GM12878 (cell line): ENCODE measurements at regions not wholly inside any gene's neighbourhood (a gene's known extent, or its start where the extent isn't known, plus 50 kb on each side); places are given as distances from the start of the nearest gene placed in this dataset.

Experiments used
- ATAC-seq: fragments of 200-7000 bp; cut with Tn5 transposase; 3 replicates; pipeline ENCODE4 v1.9.1; 2020; ENCODE audit warnings: mild to moderate bottlenecking, moderate library complexity
- BruUV-seq: library from RNA; stranded (reverse); fragments of 400-500 nt; replicated peaks from 2 replicates; lab custom pipeline; 2021; lab: Mats Ljungman, UMichigan
- CTCF ChIA-PET: fragments of 300-600 bp; sonication (Branson Sonifier 250); formaldehyde crosslinking; extraction: SDS; loops from one replicate; lab custom pipeline; 2021; ENCODE audit warnings: inconsistent platforms; lab: Yijun Ruan, JAX
- POLR2A ChIA-PET: fragments of 350-600 bp; formaldehyde crosslinking; extraction: SDS; loops from one replicate; lab custom pipeline; 2021; ENCODE audit warnings: inconsistent platforms; lab: Charles Lee
- RAD21 ChIA-PET: fragments of 300-600 bp; sonication (Branson Sonifier 250); formaldehyde crosslinking; loops from one replicate; lab custom pipeline; 2023; ENCODE audit warnings: antibody characterized with exemption; ENCODE audit not compliant: unreplicated experiment; lab: Charles Lee
- SMC1A ChIA-PET: fragments of 300-600 bp; sonication (Branson Sonifier 250); formaldehyde crosslinking; loops from one replicate; lab custom pipeline; 2023; ENCODE audit not compliant: unreplicated experiment, uncharacterized antibody; lab: Charles Lee
- DNase-seq: peaks from one replicate; pipeline ENCODE4 v3.0.0-alpha.2; 2011; ENCODE audit warnings: low read depth, low spot score
- FAIRE-seq: peaks from 3 replicates; lab custom pipeline; 2011; peaks lifted over from hg19 to GRCh38; lab: Jason Lieb, UNC
- H2AFZ ChIP-seq: 2 replicates; pipeline ENCODE4 v1.6.0; 2011; ENCODE audit warnings: low read depth, low read length, control low read depth; ENCODE audit not compliant: control insufficient read depth
- H3K27ac ChIP-seq: 2 replicates; pipeline ENCODE4 v1.5.1; 2011; ENCODE audit warnings: control low read depth; ENCODE audit not compliant: control insufficient read depth, insufficient read depth
- H3K27me3 ChIP-seq, 2 experiments: replicated peaks in 1 of 2; 2 replicates each; pipeline versions ENCODE4 v1.6.0 to v1.6.1; 2011; ENCODE audit warnings: low read length in 1 of 2; ENCODE audit not compliant: control insufficient read depth in 2 of 2, insufficient read depth in 2 of 2
- H3K36me3 ChIP-seq, 2 experiments: 2 replicates each; pipeline ENCODE4 v1.5.1; 2011; ENCODE audit warnings: low read length in 1 of 2; ENCODE audit not compliant: control insufficient read depth in 2 of 2, insufficient read depth in 2 of 2
- H3K4me1 ChIP-seq: 2 replicates; pipeline ENCODE4 v1.6.1; 2011; ENCODE audit warnings: mild to moderate bottlenecking, low read length, moderate library complexity, mixed read lengths; ENCODE audit not compliant: control insufficient read depth, insufficient read depth
- H3K4me2 ChIP-seq: 2 replicates; pipeline ENCODE4 v1.6.0; 2011; ENCODE audit warnings: control low read depth; ENCODE audit not compliant: control insufficient read depth, insufficient read depth
- H3K4me3 ChIP-seq: fragments of 200-600 bp; sonication (generic); 2 replicates; pipeline ENCODE4 v1.5.1; 2016
- H3K79me2 ChIP-seq: 2 replicates; pipeline ENCODE4 v1.6.0; 2011; ENCODE audit warnings: low read length; ENCODE audit not compliant: control insufficient read depth, insufficient read depth
- H3K9ac ChIP-seq: 2 replicates; pipeline ENCODE4 v1.8.0; 2011; ENCODE audit warnings: low read length, control low read depth, mixed read lengths; ENCODE audit not compliant: control insufficient read depth, insufficient read depth
- H3K9me3 ChIP-seq: replicated peaks from 3 replicates; pipeline ENCODE4 v1.5.1; 2011; ENCODE audit warnings: mild to moderate bottlenecking, low read length; ENCODE audit not compliant: control insufficient read depth, insufficient read depth
- H4K20me1 ChIP-seq: 2 replicates; pipeline ENCODE4 v1.6.0; 2011; ENCODE audit not compliant: control insufficient read depth, insufficient read depth
- BHLHE40 ChIP-seq, 2 experiments: fragments of 450-650 bp in 1 of 2; IDR thresholded peaks; 2 replicates each; pipeline ENCODE4 v1.6.1; 2011 to 2017; ENCODE audit warnings: low read depth in 2 of 2, borderline replicate concordance in 1 of 2, improper control_type of control experiment in 1 of 2, low read length in 1 of 2, mild to moderate bottlenecking in 1 of 2
- CREB1 ChIP-seq: IDR thresholded peaks from 2 replicates; pipeline ENCODE4 v1.6.1; 2012; ENCODE audit warnings: low read depth, mild to moderate bottlenecking, inconsistent platforms
- IRF4 ChIP-seq: IDR thresholded peaks from 2 replicates; pipeline ENCODE4 v1.6.1; 2011; ENCODE audit warnings: low read depth, low read length
- NBN ChIP-seq: fragments of 450-650 bp; IDR thresholded peaks from 2 replicates; pipeline ENCODE4 v1.6.1; 2016
- NFIC ChIP-seq: IDR thresholded peaks from 2 replicates; pipeline ENCODE4 v1.6.1; 2012; ENCODE audit warnings: low read depth, mild to moderate bottlenecking, inconsistent platforms, low read length, moderate library complexity
- SMC3 ChIP-seq: IDR thresholded peaks from 2 replicates; pipeline ENCODE4 v1.6.1; 2011; ENCODE audit warnings: low read length, improper control_type of control experiment, borderline replicate concordance
- SP1 ChIP-seq: IDR thresholded peaks from one replicate; pipeline ENCODE4 v1.6.1; 2011; ENCODE audit warnings: low read depth, low read length
- SUPT20H ChIP-seq: IDR thresholded peaks from 2 replicates; pipeline ENCODE4 v1.6.1; 2011; ENCODE audit warnings: low read depth, mild to moderate bottlenecking, low read length, moderate library complexity, borderline replicate concordance; ENCODE audit not compliant: control insufficient read depth
- TAF1 ChIP-seq: IDR thresholded peaks from 2 replicates; pipeline ENCODE4 v1.6.1; 2011; ENCODE audit warnings: mild to moderate bottlenecking, low read depth, low read length, borderline replicate concordance
- ZBED1 ChIP-seq: IDR thresholded peaks from 2 replicates; pipeline ENCODE4 v1.6.1; 2016; ENCODE audit warnings: borderline replicate concordance
- ZNF217 ChIP-seq: fragments of 450-650 bp; IDR thresholded peaks from 2 replicates; pipeline ENCODE4 v1.6.1; 2017; ENCODE audit warnings: antibody characterized with exemption, mild to moderate bottlenecking
- ZNF384 ChIP-seq: IDR thresholded peaks from 2 replicates; pipeline ENCODE4 v1.6.1; 2012; ENCODE audit warnings: low read depth, mild to moderate bottlenecking, low read length, improper control_type of control experiment, borderline replicate concordance
- WGBS: methylation state at CpG from one replicate; pipeline ENCODE4 v1.1.6; 2016; ENCODE audit warnings: low lambda C conversion rate; ENCODE audit not compliant: insufficient replicate concordance, insufficient coverage; ENCODE audit errors: missing lambda C conversion rate; 5-methylcytosine and 5-hydroxymethylcytosine counted together
- in situ Hi-C: fragments of 300-500 bp; cut with MboI; formaldehyde crosslinking; loops from 9 replicates; pipeline ENCODE4 v1.14.3; 2018; ENCODE audit warnings: mixed read lengths
- intact Hi-C: fragments of 100-400 bp; cut with micrococcal nuclease; formaldehyde crosslinking; loops from one replicate; pipeline ENCODE4 v1.14.2; 2022; ENCODE audit not compliant: unreplicated experiment
- TF ChIP-seq, protein P1 (sequence below): fragments of 150-350 bp; IDR thresholded peaks from 2 replicates; pipeline ENCODE4 v1.6.1; 2016; ENCODE audit warnings: low read depth, low read length
- TF ChIP-seq, protein P2 (sequence below): fragments of 450-650 bp; formaldehyde crosslinking; IDR thresholded peaks from 2 replicates; pipeline ENCODE4 v1.4.0; 2020; ENCODE audit warnings: mild to moderate bottlenecking, moderate library complexity

DNA sequence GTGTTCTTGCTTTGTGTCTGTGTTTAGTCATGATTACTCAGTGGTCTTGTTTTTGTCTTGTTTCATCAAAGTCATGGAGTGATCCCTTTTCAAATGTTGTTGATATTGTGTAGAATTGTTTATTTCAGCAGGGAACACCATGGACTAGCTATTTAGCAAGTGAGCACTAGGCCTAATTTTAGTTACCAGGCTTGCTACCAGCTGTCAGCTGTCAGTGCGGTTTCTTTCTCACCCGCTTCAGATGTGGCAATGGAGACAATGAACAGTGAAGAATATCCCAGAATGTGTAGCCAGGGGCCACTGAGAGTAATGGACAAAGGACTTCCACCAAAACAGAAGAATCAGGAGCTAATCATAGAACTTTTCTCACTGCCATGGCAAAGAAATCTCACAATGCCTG is 432.8 kb upstream of the FMR1 start:
- in situ Hi-C loops = no loop called here

DNA sequence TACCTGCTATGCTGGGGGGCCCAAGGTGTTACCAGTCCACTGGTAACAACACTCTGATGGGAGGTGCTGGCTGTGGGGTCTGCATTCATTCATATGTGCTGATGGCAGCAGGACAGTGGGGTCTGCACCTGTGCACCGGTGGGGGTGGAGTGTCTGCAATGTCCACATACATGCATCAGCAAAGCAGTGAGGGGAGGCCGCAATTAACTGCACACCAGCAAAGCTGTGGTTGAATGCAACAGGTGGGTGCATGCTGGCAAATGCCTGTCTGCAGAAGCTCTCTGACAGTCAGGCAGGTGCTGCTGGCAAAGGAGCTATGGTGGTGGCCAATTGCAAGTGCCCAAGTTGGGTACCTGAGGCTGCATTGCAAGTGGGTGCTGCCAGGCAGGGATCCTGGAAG is 426.5 kb upstream of the FMR1 start:
- BruUV-seq = no TSS peak
- no peak overlapping the region for H2AFZ ChIP-seq
- POLR2A ChIA-PET = no interaction called here
- no peak overlapping the region for H3K4me2 ChIP-seq
- no peaks in the 10 kb centered on the region for H3K36me3 ChIP-seq
- H3K4me1 ChIP-seq = no peaks in the 10 kb centered on the region
- no peak for DNase-seq
- in situ Hi-C loops (no loop called here), intact Hi-C loops (no loop called here)
- SMC1A ChIA-PET = interaction anchor here (1.1 kb wide), 1 partner anchor 9 kb away, joined by 4 read pairs; no protein-coding TSS in a partner anchor
- no peaks in the 10 kb centered on the region for H3K27me3 ChIP-seq
- RAD21 ChIA-PET = no interaction called here
- no peak overlapping the region for H3K27ac ChIP-seq
- CTCF ChIA-PET = interaction anchor here (1.2 to 3.4 kb wide), 2 partner anchors 8 to 11 kb away, joined by 5 to 17 read pairs; no protein-coding TSS in a partner anchor
- no peak overlapping the region for H3K9ac ChIP-seq
- H4K20me1 ChIP-seq = no peaks in the 10 kb centered on the region
- FAIRE-seq = no peak
- no peak overlapping the region for H3K4me3 ChIP-seq
- H3K79me2 ChIP-seq = no peaks in the 10 kb centered on the region
- no peaks in the 10 kb centered on the region for H3K9me3 ChIP-seq
- no peak for ATAC-seq
- 65% methylated on average over 2 of the region's 2 CpGs for WGBS
- TF ChIP-seq NFIC = no peak
- no peak for TF ChIP-seq NBN
- TF ChIP-seq, protein P1, sequence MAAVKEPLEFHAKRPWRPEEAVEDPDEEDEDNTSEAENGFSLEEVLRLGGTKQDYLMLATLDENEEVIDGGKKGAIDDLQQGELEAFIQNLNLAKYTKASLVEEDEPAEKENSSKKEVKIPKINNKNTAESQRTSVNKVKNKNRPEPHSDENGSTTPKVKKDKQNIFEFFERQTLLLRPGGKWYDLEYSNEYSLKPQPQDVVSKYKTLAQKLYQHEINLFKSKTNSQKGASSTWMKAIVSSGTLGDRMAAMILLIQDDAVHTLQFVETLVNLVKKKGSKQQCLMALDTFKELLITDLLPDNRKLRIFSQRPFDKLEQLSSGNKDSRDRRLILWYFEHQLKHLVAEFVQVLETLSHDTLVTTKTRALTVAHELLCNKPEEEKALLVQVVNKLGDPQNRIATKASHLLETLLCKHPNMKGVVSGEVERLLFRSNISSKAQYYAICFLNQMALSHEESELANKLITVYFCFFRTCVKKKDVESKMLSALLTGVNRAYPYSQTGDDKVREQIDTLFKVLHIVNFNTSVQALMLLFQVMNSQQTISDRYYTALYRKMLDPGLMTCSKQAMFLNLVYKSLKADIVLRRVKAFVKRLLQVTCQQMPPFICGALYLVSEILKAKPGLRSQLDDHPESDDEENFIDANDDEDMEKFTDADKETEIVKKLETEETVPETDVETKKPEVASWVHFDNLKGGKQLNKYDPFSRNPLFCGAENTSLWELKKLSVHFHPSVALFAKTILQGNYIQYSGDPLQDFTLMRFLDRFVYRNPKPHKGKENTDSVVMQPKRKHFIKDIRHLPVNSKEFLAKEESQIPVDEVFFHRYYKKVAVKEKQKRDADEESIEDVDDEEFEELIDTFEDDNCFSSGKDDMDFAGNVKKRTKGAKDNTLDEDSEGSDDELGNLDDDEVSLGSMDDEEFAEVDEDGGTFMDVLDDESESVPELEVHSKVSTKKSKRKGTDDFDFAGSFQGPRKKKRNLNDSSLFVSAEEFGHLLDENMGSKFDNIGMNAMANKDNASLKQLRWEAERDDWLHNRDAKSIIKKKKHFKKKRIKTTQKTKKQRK = no peak
- TF ChIP-seq, protein P2, sequence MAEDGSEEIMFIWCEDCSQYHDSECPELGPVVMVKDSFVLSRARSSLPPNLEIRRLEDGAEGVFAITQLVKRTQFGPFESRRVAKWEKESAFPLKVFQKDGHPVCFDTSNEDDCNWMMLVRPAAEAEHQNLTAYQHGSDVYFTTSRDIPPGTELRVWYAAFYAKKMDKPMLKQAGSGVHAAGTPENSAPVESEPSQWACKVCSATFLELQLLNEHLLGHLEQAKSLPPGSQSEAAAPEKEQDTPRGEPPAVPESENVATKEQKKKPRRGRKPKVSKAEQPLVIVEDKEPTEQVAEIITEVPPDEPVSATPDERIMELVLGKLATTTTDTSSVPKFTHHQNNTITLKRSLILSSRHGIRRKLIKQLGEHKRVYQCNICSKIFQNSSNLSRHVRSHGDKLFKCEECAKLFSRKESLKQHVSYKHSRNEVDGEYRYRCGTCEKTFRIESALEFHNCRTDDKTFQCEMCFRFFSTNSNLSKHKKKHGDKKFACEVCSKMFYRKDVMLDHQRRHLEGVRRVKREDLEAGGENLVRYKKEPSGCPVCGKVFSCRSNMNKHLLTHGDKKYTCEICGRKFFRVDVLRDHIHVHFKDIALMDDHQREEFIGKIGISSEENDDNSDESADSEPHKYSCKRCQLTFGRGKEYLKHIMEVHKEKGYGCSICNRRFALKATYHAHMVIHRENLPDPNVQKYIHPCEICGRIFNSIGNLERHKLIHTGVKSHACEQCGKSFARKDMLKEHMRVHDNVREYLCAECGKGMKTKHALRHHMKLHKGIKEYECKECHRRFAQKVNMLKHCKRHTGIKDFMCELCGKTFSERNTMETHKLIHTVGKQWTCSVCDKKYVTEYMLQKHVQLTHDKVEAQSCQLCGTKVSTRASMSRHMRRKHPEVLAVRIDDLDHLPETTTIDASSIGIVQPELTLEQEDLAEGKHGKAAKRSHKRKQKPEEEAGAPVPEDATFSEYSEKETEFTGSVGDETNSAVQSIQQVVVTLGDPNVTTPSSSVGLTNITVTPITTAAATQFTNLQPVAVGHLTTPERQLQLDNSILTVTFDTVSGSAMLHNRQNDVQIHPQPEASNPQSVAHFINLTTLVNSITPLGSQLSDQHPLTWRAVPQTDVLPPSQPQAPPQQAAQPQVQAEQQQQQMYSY = no peak
- TF ChIP-seq IRF4 = no peak
- TF ChIP-seq CREB1 = no peak
- TF ChIP-seq BHLHE40 (IDR thresholded peaks at IDR 0.05; ENCODE audit: borderline replicate concordance in 1 of 2, low read depth in 2 of 2, low read length in 1 of 2) = no peak
- no peak for TF ChIP-seq SUPT20H

More for the DNA sequence above, 432.8 kb upstream of the FMR1 start:
- DNase-seq (no peak), FAIRE-seq (no peak)
- POLR2A ChIA-PET = no interaction called here
- H4K20me1 ChIP-seq = no peaks in the 10 kb centered on the region; the same call in 1 of the 2 replicates
- 50% methylated on average over 2 of the region's 2 CpGs for WGBS
- H3K9me3 ChIP-seq = no peaks in the 10 kb centered on the region
- RAD21 ChIA-PET = no interaction called here
- SMC1A ChIA-PET = interaction anchor here (0.9 kb wide), 1 partner anchor 15 kb away, joined by 3 read pairs; no protein-coding TSS in a partner anchor
- no peak overlapping the region for H2AFZ ChIP-seq
- no peak overlapping the region for H3K4me2 ChIP-seq
- H3K4me3 ChIP-seq = no peak overlapping the region
- CTCF ChIA-PET = interaction anchor here (1.3 kb wide), 1 partner anchor 11 kb away, joined by 3 read pairs; no protein-coding TSS in a partner anchor
- no peaks in the 10 kb centered on the region for H3K79me2 ChIP-seq
- BruUV-seq = no TSS peak
- no peak overlapping the region for H3K27ac ChIP-seq
- H3K9ac ChIP-seq = no peak overlapping the region
- no peaks in the 10 kb centered on the region for H3K27me3 ChIP-seq
- TF ChIP-seq ZBED1 (no peak), TAF1 (no peak), NFIC (no peak), SP1 (no peak), SMC3 (no peak), ZNF217 (no peak), ZNF384 (no peak)
- TF ChIP-seq, all 136 proteins: peak for 0
- Histone ChIP-seq H3K4me1 (no peaks in the 10 kb centered on the region), H3K36me3 (no peaks in the 10 kb centered on the region)
- no peak for ATAC-seq
- intact Hi-C loops = loop anchor here (10.0 kb wide), 2 partner anchors 326 to 356 kb away; no protein-coding TSS in a partner anchor
